ENCODE measurements at regions not wholly inside any gene's neighbourhood (a gene's known extent, or its start where the extent isn't known, plus 50 kb on each side); places are given as distances from the start of the nearest gene placed in this dataset.

GRCh38 chr7:84497873-84498272 lies 303.3 kb upstream of the SEMA3A start:
- H3K27ac ChIP-seq, result no peak overlapping the region

GRCh38 chr7:84495128-84495527 lies 300.5 kb upstream of the SEMA3A start:
- no peak for ATAC-seq
- Histone ChIP-seq H3K4me1 (no peaks in the 10 kb centered on the region), H3K4me3 (no peak overlapping the region), H3K27ac (no peak overlapping the region), H3K9me3 (no peaks in the 10 kb centered on the region), H3K36me3 (no peaks in the 10 kb centered on the region), H3K27me3 (no peaks in the 10 kb centered on the region)
- no peak for DNase-seq
- TF ChIP-seq POLR2A (IDR thresholded peaks at IDR 0.05) (no peak), CTCF (IDR thresholded peaks at IDR 0.05) (no peak)
- intact Hi-C loops (cut with DNase I), result no loop called here

More at GRCh38 chr7:84497873-84498272, 303.3 kb upstream of the SEMA3A start:
- no peaks in the 10 kb centered on the region for H3K36me3 ChIP-seq
- H3K9me3 ChIP-seq, result no peaks in the 10 kb centered on the region
- H3K4me1 ChIP-seq, result no peaks in the 10 kb centered on the region
- H3K27me3 ChIP-seq, result no peaks in the 10 kb centered on the region
- no peak for ATAC-seq
- DNase-seq, result no peak
- intact Hi-C loops (cut with DNase I), result no loop called here
- no peak for TF ChIP-seq CTCF (IDR thresholded peaks at IDR 0.05)
- TF ChIP-seq POLR2A (IDR thresholded peaks at IDR 0.05), result no peak
- 27% methylated on average over 1 of the region's 1 CpG for WGBS (ENCODE audit: insufficient coverage, low coverage, low lambda C conversion rate, missing lambda C conversion rate)
- no peak overlapping the region for H3K4me3 ChIP-seq

- H3K4me1 ChIP-seq, result no peaks in the 10 kb centered on the region
- 57% methylated on average over 13 of the region's 13 CpGs for WGBS (ENCODE audit: insufficient coverage, low coverage, low lambda C conversion rate, missing lambda C conversion rate)
- intact Hi-C loops (cut with DNase I), result no loop called here
- no peak overlapping the region for H3K27ac ChIP-seq
- no peaks in the 10 kb centered on the region for H3K27me3 ChIP-seq
- no peak for TF ChIP-seq POLR2A (IDR thresholded peaks at IDR 0.05)
- no peak for TF ChIP-seq CTCF (IDR thresholded peaks at IDR 0.05)
- H3K4me3 ChIP-seq, result no peak overlapping the region
- DNase-seq, result no peak
- no peak for ATAC-seq
- no peaks in the 10 kb centered on the region for H3K36me3 ChIP-seq
- no peaks in the 10 kb centered on the region for H3K9me3 ChIP-seq
Measured at GRCh38 chr7:84492098-84493034, 297.8 kb upstream of the SEMA3A start.

GRCh38 chr7:84490661-84491060 lies 296.1 kb upstream of the SEMA3A start:
- TF ChIP-seq CTCF (IDR thresholded peaks at IDR 0.05), result no peak
- Histone ChIP-seq H3K9me3 (no peaks in the 10 kb centered on the region), H3K27me3 (no peaks in the 10 kb centered on the region), H3K4me1 (no peaks in the 10 kb centered on the region), H3K4me3 (no peak overlapping the region), H3K36me3 (no peaks in the 10 kb centered on the region), H3K27ac (no peak overlapping the region)
- DNase-seq (no peak), ATAC-seq (no peak)
- 68% methylated on average over 6 of the region's 6 CpGs for WGBS (ENCODE audit: insufficient coverage, low coverage, low lambda C conversion rate, missing lambda C conversion rate)
- intact Hi-C loops (cut with DNase I), result no loop called here

Measured in right lobe of liver (tissue), 6 donors.